Uterus (tissue), 3 donors: ENCODE measurements at regions not wholly inside any gene's neighbourhood (a gene's known extent, or its start where the extent isn't known, plus 50 kb on each side); places are given as distances from the start of the nearest gene placed in this dataset.

Source experiments
- DNase-seq, 2 donors: peaks; one replicate each; pipeline ENCODE4 v3.0.0-alpha.2; 2019 to 2020
- H3K27ac ChIP-seq, 2 donors: fragments of 200-600 bp; sonication (generic); 1 replicate in 1 of 2; 2 replicates in 1 of 2; pipeline ENCODE4 v1.5.1; 2016 to 2018
- H3K27me3 ChIP-seq, 2 donors: fragments of 200-600 bp; sonication (generic); one replicate each; pipeline ENCODE4 v1.5.1; 2018 to 2019; ENCODE audit warnings: control low read depth in 1 of 2
- H3K36me3 ChIP-seq, 2 donors: fragments of 200-600 bp; sonication (generic); one replicate each; pipeline ENCODE4 v1.5.1; 2019; ENCODE audit warnings: control low read depth in 1 of 2
- H3K4me1 ChIP-seq, 2 donors: fragments of 200-600 bp; sonication (generic); one replicate each; pipeline ENCODE4 v1.5.1; 2018 to 2019; ENCODE audit warnings: control low read depth in 1 of 2
- H3K4me3 ChIP-seq, 2 donors: fragments of 200-600 bp; sonication (generic); 1 replicate in 1 of 2; 2 replicates in 1 of 2; pipeline ENCODE4 v1.5.1; 2018 to 2019; ENCODE audit warnings: mild to moderate bottlenecking in 1 of 2
- H3K9me3 ChIP-seq, 2 donors: fragments of 200-600 bp; sonication (generic); one replicate each; pipeline ENCODE4 v1.5.1; 2019; ENCODE audit warnings: control low read depth in 1 of 2
- POLR2A ChIP-seq, 2 donors: fragments of 450-650 bp; IDR thresholded peaks; one replicate each; pipeline ENCODE4 v1.6.1; 2016; ENCODE audit warnings: antibody characterized with exemption in 2 of 2, mild to moderate bottlenecking in 1 of 2, moderate library complexity in 1 of 2
- intact Hi-C: fragments of 100-400 bp; cut with DNase I; formaldehyde crosslinking; loops from one replicate; pipeline ENCODE4 v1.15.1; 2023; ENCODE audit warnings: low total_unique reads
- TF ChIP-seq, protein P1 (sequence below), 4 experiments: fragments of 200-600 bp in 2 of 4; fragments of 450-650 bp in 2 of 4; sonication (generic) in 2 of 4; IDR thresholded peaks; one replicate each; pipeline ENCODE4 v1.5.1; 2016 to 2019; ENCODE audit warnings: antibody characterized with exemption in 4 of 4, mild to moderate bottlenecking in 2 of 4, moderate library complexity in 1 of 4
- donor health status: DM: yes; HTN: yes; CAD: no.

DNA sequence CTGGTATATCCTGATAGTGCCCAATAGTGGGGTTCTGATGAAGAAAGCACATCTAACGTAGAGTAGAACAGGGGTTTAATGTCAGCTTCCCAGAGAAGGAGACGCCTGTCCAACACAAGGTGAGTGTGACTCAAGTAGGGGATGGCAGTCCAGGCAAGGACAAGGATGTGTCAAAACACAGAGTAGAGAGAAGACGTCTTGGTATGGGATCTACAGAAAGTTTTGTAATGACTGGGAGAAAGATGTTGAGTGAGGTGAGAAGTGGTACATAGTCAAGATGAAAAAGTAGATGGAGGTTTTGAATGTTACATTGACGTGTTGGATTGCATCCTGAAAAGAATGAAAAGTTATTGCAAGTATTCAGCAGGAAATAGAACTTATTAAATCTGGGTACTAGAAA lies 124.4 kb downstream of the TMA16 start:
- Histone ChIP-seq H3K27me3 (no peaks in the 10 kb centered on the region), H3K9me3 (no peaks in the 10 kb centered on the region), H3K4me1 (no peaks in the 10 kb centered on the region), H3K4me3 (no peak overlapping the region), H3K36me3 (no peaks in the 10 kb centered on the region), H3K27ac (no peak overlapping the region)
- no peak for DNase-seq
- intact Hi-C loops, result no loop called here
- TF ChIP-seq, protein P1, sequence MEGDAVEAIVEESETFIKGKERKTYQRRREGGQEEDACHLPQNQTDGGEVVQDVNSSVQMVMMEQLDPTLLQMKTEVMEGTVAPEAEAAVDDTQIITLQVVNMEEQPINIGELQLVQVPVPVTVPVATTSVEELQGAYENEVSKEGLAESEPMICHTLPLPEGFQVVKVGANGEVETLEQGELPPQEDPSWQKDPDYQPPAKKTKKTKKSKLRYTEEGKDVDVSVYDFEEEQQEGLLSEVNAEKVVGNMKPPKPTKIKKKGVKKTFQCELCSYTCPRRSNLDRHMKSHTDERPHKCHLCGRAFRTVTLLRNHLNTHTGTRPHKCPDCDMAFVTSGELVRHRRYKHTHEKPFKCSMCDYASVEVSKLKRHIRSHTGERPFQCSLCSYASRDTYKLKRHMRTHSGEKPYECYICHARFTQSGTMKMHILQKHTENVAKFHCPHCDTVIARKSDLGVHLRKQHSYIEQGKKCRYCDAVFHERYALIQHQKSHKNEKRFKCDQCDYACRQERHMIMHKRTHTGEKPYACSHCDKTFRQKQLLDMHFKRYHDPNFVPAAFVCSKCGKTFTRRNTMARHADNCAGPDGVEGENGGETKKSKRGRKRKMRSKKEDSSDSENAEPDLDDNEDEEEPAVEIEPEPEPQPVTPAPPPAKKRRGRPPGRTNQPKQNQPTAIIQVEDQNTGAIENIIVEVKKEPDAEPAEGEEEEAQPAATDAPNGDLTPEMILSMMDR (IDR thresholded peaks at IDR 0.05), result no peak
- no peak for TF ChIP-seq POLR2A (IDR thresholded peaks at IDR 0.05)

DNA sequence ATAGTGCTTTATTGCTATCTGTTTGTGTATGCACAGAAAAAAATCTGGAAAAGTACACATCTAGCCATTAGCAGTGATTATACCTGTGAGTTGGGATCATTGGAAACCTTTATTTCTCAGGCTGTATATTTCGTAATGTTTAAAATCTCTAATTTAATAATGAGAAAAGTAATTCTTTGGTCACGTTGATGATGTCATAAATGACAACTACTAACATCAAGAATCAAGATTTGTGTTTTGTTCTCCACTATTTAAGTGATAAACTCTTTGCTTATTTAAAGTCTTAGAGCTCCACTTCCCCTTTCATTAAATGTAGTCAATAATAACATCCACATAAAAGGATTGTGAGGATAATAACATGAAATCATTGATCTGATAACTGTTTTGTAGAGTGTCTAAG lies 126.2 kb downstream of the TMA16 start:
- DNase-seq, result no peak
- H3K4me1 ChIP-seq, result no peaks in the 10 kb centered on the region
- H3K27ac ChIP-seq, result no peak overlapping the region
- H3K4me3 ChIP-seq, result no peak overlapping the region
- H3K27me3 ChIP-seq, result no peaks in the 10 kb centered on the region
- no peaks in the 10 kb centered on the region for H3K36me3 ChIP-seq
- H3K9me3 ChIP-seq, result no peaks in the 10 kb centered on the region
- TF ChIP-seq POLR2A (IDR thresholded peaks at IDR 0.05), result no peak
- TF ChIP-seq, protein P1 (IDR thresholded peaks at IDR 0.05), result no peak
- intact Hi-C loops, result no loop called here

DNA sequence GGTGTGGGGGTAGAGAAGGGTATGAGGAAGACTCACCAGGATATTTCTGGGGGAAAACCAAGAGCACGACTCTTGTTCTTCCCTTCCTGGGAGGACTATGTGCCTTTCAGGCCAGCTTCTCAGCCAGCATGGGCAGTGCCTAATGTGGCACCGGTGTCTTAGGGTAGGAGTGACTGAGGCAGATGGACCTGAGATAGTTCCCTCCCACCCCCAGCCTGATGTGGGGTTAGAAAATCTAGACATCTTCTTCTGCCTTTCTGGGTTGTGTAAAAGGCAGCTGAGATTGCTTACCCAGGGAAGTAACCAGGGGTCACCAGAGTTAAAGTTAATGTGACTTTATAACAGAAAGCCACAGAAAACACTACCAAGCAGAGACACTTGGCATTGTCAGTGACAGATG lies 127.3 kb downstream of the TMA16 start:
- no peaks in the 10 kb centered on the region for H3K4me1 ChIP-seq
- H3K27ac ChIP-seq, result no peak overlapping the region
- H3K9me3 ChIP-seq, result no peaks in the 10 kb centered on the region
- H3K36me3 ChIP-seq, result no peaks in the 10 kb centered on the region
- no peaks in the 10 kb centered on the region for H3K27me3 ChIP-seq
- no peak overlapping the region for H3K4me3 ChIP-seq
- intact Hi-C loops, result no loop called here
- no peak for DNase-seq
- TF ChIP-seq, protein P1 (IDR thresholded peaks at IDR 0.05), result no peak
- no peak for TF ChIP-seq POLR2A (IDR thresholded peaks at IDR 0.05)

DNA sequence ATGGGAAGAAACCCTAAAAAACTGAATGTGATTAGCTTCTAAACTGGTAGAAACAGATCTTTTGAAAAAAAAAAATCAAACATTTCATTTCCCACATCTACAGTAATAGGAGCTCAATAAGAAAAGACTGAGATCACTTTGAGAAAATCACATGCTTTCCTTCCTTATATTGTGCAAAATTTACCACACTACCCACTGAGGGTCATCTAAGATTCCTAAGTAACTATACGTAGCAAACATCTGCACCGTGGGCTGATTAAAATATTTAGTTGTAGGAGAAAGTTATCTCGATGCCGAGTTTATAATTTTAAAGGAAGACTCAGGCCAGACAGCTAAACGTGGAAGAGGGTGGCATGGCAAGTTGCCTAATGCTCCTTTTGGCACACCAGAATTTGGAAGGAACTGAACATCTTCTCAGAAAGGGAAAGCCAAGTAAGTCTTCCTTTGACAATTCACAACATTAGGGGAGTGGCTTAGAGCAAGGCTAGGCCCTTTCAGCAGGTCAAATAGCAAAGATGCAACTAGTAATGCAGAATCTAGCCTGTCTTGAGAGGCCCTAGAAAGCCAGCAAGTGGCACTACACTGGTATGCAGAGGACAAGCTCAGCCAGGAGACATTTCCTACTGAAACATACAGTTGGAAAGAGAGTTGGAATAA lies 128.0 kb downstream of the TMA16 start:
- H3K27ac ChIP-seq, result no peak overlapping the region
- no peak for DNase-seq
- TF ChIP-seq, protein P1 (IDR thresholded peaks at IDR 0.05), result no peak
- TF ChIP-seq POLR2A (IDR thresholded peaks at IDR 0.05), result no peak
- intact Hi-C loops, result no loop called here
- H3K4me3 ChIP-seq, result no peak overlapping the region
- no peaks in the 10 kb centered on the region for H3K36me3 ChIP-seq
- H3K9me3 ChIP-seq, result no peaks in the 10 kb centered on the region
- H3K4me1 ChIP-seq, result no peaks in the 10 kb centered on the region
- no peaks in the 10 kb centered on the region for H3K27me3 ChIP-seq

DNA sequence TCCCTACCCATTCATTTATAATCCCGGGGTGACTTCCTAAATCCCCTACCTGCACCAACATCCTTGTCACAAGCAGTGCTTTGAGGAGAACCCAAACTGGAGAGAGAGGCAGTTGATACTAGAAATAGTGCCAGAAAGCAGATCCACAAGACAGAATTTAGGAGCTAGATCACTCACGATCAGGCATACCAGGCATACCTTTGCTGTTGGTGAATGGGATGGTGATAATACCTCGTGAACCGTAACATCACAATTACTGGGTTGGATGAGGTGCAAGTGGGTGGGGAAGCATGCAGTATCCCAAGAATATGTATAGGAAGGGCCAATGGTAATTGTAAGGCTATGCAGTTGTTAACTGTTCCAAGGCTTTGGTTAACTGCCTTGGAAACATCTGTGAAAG lies 129.3 kb downstream of the TMA16 start:
- DNase-seq, result no peak
- Histone ChIP-seq H3K4me3 (no peak overlapping the region), H3K36me3 (no peaks in the 10 kb centered on the region), H3K9me3 (no peaks in the 10 kb centered on the region), H3K27me3 (no peaks in the 10 kb centered on the region), H3K4me1 (no peaks in the 10 kb centered on the region), H3K27ac (no peak overlapping the region)
- intact Hi-C loops, result no loop called here
- TF ChIP-seq POLR2A (IDR thresholded peaks at IDR 0.05), result no peak
- TF ChIP-seq, protein P1 (IDR thresholded peaks at IDR 0.05), result no peak
